ENCODE measurements at regions not wholly inside any gene's neighbourhood (a gene's known extent, or its start where the extent isn't known, plus 50 kb on each side); places are given as distances from the start of the nearest gene placed in this dataset.

DNA sequence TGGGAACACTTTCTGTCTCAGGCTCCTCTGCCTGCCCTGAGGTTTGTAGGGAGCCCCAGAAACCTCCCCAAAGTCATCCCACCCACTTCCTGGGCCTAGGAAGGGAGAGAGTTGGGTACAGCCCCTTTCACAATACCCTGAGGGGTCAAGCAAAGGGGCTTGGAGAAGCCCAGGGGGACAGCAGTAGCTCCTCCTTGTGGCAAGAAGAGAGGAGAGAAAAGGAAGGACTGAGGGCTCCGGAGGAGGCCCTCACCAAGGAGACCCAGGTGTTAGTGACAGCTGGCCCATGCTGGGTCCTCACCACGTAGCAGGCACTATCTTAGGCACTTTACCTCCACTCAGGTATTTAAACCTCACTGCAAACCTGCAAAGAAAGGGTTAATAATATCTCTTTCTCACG, 112.8 kb downstream of the IRX5 start:
- H3K4me2 ChIP-seq (ENCODE audit: low read length), result no peak overlapping the region
- no peak overlapping the region for H3K27ac ChIP-seq (ENCODE audit: low read depth, low read length)
- H3K9me2 ChIP-seq (replicated peaks; ENCODE audit: control insufficient read depth, low read length), result no peaks in the 10 kb centered on the region
- no peaks in the 10 kb centered on the region for H3F3A ChIP-seq (ENCODE audit: control insufficient read depth, insufficient read depth)
- no peaks in the 10 kb centered on the region for H3K4me1 ChIP-seq (ENCODE audit: control insufficient read depth, low read length)
- H3K9me3 ChIP-seq (ENCODE audit: control insufficient read depth, insufficient read depth, low read length), result no peaks in the 10 kb centered on the region
- no peaks in the 10 kb centered on the region for H3K36me3 ChIP-seq (ENCODE audit: control insufficient read depth, low read length)
- no peaks in the 10 kb centered on the region for H3K79me2 ChIP-seq (ENCODE audit: control insufficient read depth, low read length)
- H3K4me3 ChIP-seq (ENCODE audit: low read length), result no peak overlapping the region
- TF ChIP-seq, protein P1, sequence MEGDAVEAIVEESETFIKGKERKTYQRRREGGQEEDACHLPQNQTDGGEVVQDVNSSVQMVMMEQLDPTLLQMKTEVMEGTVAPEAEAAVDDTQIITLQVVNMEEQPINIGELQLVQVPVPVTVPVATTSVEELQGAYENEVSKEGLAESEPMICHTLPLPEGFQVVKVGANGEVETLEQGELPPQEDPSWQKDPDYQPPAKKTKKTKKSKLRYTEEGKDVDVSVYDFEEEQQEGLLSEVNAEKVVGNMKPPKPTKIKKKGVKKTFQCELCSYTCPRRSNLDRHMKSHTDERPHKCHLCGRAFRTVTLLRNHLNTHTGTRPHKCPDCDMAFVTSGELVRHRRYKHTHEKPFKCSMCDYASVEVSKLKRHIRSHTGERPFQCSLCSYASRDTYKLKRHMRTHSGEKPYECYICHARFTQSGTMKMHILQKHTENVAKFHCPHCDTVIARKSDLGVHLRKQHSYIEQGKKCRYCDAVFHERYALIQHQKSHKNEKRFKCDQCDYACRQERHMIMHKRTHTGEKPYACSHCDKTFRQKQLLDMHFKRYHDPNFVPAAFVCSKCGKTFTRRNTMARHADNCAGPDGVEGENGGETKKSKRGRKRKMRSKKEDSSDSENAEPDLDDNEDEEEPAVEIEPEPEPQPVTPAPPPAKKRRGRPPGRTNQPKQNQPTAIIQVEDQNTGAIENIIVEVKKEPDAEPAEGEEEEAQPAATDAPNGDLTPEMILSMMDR (IDR thresholded peaks at IDR 0.05; ENCODE audit: low read depth, low read length, poor library complexity, severe bottlenecking), result no peak
- no peak for TF ChIP-seq EZH2phosphoT487 (IDR thresholded peaks at IDR 0.05; ENCODE audit: borderline replicate concordance, low read length)
- no peaks in the 10 kb centered on the region for H4K20me1 ChIP-seq (ENCODE audit: control insufficient read depth, insufficient read depth, low read depth, low read length)
- no peaks in the 10 kb centered on the region for H3K27me3 ChIP-seq (ENCODE audit: control insufficient read depth, low read length)

DNA sequence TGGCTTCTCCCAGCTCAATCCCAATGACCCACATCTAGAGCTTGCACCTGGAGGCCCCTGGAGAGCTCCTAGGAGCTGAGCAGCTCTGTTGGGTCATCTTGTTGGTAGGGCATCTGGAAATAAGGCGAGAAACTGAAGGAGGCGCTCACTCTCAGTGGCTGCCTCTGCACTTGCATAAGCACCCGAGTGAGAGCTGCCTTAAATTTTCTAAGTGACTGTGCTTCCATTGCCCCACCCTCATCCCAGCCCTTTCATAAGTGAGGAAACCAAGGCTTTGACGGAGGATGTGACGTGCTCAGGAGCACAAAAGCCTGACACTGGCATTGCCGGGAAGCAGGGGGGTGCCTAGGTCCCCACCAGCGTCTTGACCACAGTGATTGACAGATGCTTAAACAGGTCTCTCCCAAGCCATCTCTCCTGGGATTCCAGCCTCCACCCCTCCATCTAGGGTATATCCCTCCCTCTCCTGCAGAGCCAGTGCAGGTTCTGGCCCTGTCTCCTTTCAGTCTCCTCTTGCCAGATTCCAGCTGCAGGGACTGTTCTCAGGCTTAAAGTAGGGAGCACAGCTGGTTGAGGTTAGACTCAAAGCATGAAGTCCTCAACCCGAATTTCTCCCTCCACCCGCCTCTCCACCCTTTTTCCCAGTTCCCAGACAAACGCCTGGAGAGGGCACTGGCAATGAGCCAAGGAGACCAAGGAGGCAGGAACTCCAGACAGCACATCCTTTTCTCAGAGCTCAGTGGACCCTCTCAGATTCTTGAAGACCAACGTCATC, 113.7 kb downstream of the IRX5 start:
- no peak overlapping the region for H3K4me2 ChIP-seq (ENCODE audit: low read length)
- no peaks in the 10 kb centered on the region for H3K36me3 ChIP-seq (ENCODE audit: control insufficient read depth, low read length)
- H4K20me1 ChIP-seq (ENCODE audit: control insufficient read depth, insufficient read depth, low read depth, low read length), result no peaks in the 10 kb centered on the region
- H3K9me2 ChIP-seq (replicated peaks; ENCODE audit: control insufficient read depth, low read length), result no peaks in the 10 kb centered on the region
- H3K79me2 ChIP-seq (ENCODE audit: control insufficient read depth, low read length), result no peaks in the 10 kb centered on the region
- H3K9me3 ChIP-seq (ENCODE audit: control insufficient read depth, insufficient read depth, low read length), result no peaks in the 10 kb centered on the region
- H3K4me3 ChIP-seq (ENCODE audit: low read length), result no peak overlapping the region
- no peaks in the 10 kb centered on the region for H3K27me3 ChIP-seq (ENCODE audit: control insufficient read depth, low read length)
- H3K4me1 ChIP-seq (ENCODE audit: control insufficient read depth, low read length), result no peaks in the 10 kb centered on the region
- H3K27ac ChIP-seq (ENCODE audit: low read depth, low read length), result no peak overlapping the region
- H3F3A ChIP-seq (ENCODE audit: control insufficient read depth, insufficient read depth), result no peaks in the 10 kb centered on the region
- TF ChIP-seq, protein P1 (IDR thresholded peaks at IDR 0.05; ENCODE audit: low read depth, low read length, poor library complexity, severe bottlenecking), result no peak

DNA sequence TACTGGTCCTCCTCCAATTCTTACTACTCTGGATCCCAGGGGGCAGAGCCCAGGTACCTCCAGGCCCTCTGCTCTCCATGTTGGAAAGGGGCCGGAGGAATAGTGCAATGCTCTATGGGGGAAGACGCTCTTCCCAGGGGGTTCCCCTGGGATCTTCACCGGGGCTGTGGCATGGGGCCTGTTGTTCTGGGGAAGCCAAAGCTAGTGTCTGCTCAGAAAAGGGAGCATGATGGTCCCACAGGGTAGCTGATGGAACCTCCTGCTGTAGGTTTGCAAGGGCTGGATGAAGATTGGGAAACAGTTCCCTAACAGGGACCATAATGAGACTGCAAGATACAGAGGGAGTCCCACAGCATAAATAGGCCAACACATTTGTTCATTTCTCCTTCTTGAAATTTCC, 114.7 kb downstream of the IRX5 start:
- Histone ChIP-seq H3F3A (ENCODE audit: control insufficient read depth, insufficient read depth) (no peaks in the 10 kb centered on the region), H3K27me3 (ENCODE audit: control insufficient read depth, low read length) (no peaks in the 10 kb centered on the region), H3K9me3 (ENCODE audit: control insufficient read depth, insufficient read depth, low read length) (no peaks in the 10 kb centered on the region), H3K9me2 (replicated peaks; ENCODE audit: control insufficient read depth, low read length) (no peaks in the 10 kb centered on the region), H3K4me1 (ENCODE audit: control insufficient read depth, low read length) (no peaks in the 10 kb centered on the region), H3K79me2 (ENCODE audit: control insufficient read depth, low read length) (no peaks in the 10 kb centered on the region), H3K4me3 (ENCODE audit: low read length) (no peak overlapping the region), H3K27ac (ENCODE audit: low read depth, low read length) (no peak overlapping the region), H3K36me3 (ENCODE audit: control insufficient read depth, low read length) (no peaks in the 10 kb centered on the region), H3K4me2 (ENCODE audit: low read length) (no peak overlapping the region), H4K20me1 (ENCODE audit: control insufficient read depth, insufficient read depth, low read depth, low read length) (no peaks in the 10 kb centered on the region)
- TF ChIP-seq EZH2phosphoT487 (IDR thresholded peaks at IDR 0.05; ENCODE audit: borderline replicate concordance, low read length), result no peak
- TF ChIP-seq, protein P1 (IDR thresholded peaks at IDR 0.05; ENCODE audit: low read depth, low read length, poor library complexity, severe bottlenecking), result no peak

Data from DOHH2 (cell line).